ENCODE measurements at regions not wholly inside any gene's neighbourhood (a gene's known extent, or its start where the extent isn't known, plus 50 kb on each side); places are given as distances from the start of the nearest gene placed in this dataset.

DNA sequence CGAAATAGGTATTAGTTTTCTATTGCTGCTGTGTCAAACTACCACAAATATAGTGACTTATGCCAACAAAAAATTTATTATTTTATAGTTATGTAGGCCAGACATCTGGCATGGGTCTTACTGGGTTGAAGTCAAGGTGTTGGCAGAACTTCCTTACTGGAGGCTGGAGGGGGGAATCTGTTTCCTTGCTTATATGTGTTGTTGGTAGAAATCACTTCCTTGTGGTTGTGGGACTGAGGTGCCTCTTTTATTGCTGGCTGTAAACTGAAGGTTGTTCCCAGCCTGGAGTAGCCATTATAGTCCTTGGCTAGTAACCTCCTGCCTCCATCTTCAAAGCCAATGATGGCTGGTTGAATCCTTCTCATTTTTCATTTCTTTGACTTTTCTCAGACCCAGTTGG, 439.8 kb upstream of the EEF2KMT start:
- TF ChIP-seq, protein P1, sequence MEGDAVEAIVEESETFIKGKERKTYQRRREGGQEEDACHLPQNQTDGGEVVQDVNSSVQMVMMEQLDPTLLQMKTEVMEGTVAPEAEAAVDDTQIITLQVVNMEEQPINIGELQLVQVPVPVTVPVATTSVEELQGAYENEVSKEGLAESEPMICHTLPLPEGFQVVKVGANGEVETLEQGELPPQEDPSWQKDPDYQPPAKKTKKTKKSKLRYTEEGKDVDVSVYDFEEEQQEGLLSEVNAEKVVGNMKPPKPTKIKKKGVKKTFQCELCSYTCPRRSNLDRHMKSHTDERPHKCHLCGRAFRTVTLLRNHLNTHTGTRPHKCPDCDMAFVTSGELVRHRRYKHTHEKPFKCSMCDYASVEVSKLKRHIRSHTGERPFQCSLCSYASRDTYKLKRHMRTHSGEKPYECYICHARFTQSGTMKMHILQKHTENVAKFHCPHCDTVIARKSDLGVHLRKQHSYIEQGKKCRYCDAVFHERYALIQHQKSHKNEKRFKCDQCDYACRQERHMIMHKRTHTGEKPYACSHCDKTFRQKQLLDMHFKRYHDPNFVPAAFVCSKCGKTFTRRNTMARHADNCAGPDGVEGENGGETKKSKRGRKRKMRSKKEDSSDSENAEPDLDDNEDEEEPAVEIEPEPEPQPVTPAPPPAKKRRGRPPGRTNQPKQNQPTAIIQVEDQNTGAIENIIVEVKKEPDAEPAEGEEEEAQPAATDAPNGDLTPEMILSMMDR (tag by site-specific recombination; IDR thresholded peaks at IDR 0.05): no peak
- TF ChIP-seq ZNF324 (tag by site-specific recombination; IDR thresholded peaks at IDR 0.05) (no peak), KLF16 (tag by site-specific recombination; IDR thresholded peaks at IDR 0.05) (no peak), ZNF211 (tag by site-specific recombination; IDR thresholded peaks at IDR 0.05; ENCODE audit: low read depth) (no peak), EGR2 (tag by site-specific recombination; IDR thresholded peaks at IDR 0.05; ENCODE audit: low read depth) (no peak), ZSCAN16 (tag by site-specific recombination; IDR thresholded peaks at IDR 0.05) (no peak), ZNF843 (tag by site-specific recombination; IDR thresholded peaks at IDR 0.05) (no peak), HOXC10 (CRISPR knock-in tag; IDR thresholded peaks at IDR 0.05) (no peak)
- TF ChIP-seq, protein P2, sequence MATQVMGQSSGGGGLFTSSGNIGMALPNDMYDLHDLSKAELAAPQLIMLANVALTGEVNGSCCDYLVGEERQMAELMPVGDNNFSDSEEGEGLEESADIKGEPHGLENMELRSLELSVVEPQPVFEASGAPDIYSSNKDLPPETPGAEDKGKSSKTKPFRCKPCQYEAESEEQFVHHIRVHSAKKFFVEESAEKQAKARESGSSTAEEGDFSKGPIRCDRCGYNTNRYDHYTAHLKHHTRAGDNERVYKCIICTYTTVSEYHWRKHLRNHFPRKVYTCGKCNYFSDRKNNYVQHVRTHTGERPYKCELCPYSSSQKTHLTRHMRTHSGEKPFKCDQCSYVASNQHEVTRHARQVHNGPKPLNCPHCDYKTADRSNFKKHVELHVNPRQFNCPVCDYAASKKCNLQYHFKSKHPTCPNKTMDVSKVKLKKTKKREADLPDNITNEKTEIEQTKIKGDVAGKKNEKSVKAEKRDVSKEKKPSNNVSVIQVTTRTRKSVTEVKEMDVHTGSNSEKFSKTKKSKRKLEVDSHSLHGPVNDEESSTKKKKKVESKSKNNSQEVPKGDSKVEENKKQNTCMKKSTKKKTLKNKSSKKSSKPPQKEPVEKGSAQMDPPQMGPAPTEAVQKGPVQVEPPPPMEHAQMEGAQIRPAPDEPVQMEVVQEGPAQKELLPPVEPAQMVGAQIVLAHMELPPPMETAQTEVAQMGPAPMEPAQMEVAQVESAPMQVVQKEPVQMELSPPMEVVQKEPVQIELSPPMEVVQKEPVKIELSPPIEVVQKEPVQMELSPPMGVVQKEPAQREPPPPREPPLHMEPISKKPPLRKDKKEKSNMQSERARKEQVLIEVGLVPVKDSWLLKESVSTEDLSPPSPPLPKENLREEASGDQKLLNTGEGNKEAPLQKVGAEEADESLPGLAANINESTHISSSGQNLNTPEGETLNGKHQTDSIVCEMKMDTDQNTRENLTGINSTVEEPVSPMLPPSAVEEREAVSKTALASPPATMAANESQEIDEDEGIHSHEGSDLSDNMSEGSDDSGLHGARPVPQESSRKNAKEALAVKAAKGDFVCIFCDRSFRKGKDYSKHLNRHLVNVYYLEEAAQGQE (tag by site-specific recombination; IDR thresholded peaks at IDR 0.05): no peak

Measured in HEK293 (cell line).